Tibial artery (tissue), 4 donors: ENCODE measurements at regions not wholly inside any gene's neighbourhood (a gene's known extent, or its start where the extent isn't known, plus 50 kb on each side); places are given as distances from the start of the nearest gene placed in this dataset.
"Not testable (repeated sequence)": the region's sequence is repeated elsewhere in the genome, so short reads cannot be mapped to it uniquely, and the experiment has no call there.

Experiments used
- DNase-seq, 2 donors: peaks; one replicate each; pipeline ENCODE4 v3.0.0-alpha.2; 2019
- H3K27ac ChIP-seq, 2 donors: fragments of 200-600 bp; sonication (generic) in 1 of 2; 1 replicate in 1 of 2; 2 replicates in 1 of 2; pipeline ENCODE4 v1.5.1; 2018 to 2019; ENCODE audit warnings: mild to moderate bottlenecking in 1 of 2
- H3K27me3 ChIP-seq, 2 donors: fragments of 200-600 bp; sonication (generic) in 1 of 2; one replicate each; pipeline versions ENCODE4 v1.5.1 to v1.6.0; 2016 to 2019
- H3K36me3 ChIP-seq, 3 donors: fragments of 200-600 bp; sonication (generic) in 2 of 3; one replicate each; pipeline ENCODE4 v1.5.1; 2016 to 2019; ENCODE audit warnings: mild to moderate bottlenecking in 2 of 3
- H3K4me1 ChIP-seq, 4 donors: fragments of 200-600 bp; sonication (generic) in 2 of 4; 1 replicate in 3 of 4; 2 replicates in 1 of 4; pipeline ENCODE4 v1.5.1; 2016 to 2019
- H3K4me3 ChIP-seq, 2 donors: fragments of 200-600 bp; sonication (generic) in 1 of 2; 1 replicate in 1 of 2; 2 replicates in 1 of 2; pipeline ENCODE4 v1.5.1; 2018 to 2019; ENCODE audit warnings: mild to moderate bottlenecking in 2 of 2
- H3K9me3 ChIP-seq, 3 donors: fragments of 200-600 bp; sonication (generic) in 1 of 3; one replicate each; pipeline ENCODE4 v1.5.1; 2016 to 2019
- CTCF ChIP-seq, 2 experiments: fragments of 200-600 bp in 1 of 2; fragments of 450-650 bp in 1 of 2; IDR thresholded peaks; one replicate each; pipeline ENCODE4 v1.5.1; 2017 to 2019; ENCODE audit warnings: antibody characterized with exemption in 2 of 2, mild to moderate bottlenecking in 1 of 2, moderate library complexity in 1 of 2
- intact Hi-C: fragments of 100-400 bp; cut with DNase I; formaldehyde crosslinking; loops from one replicate; pipeline ENCODE4 v1.15.0; 2023; ENCODE audit warnings: low total_unique reads

- Histone ChIP-seq H3K9me3 (no peaks in the 10 kb centered on the region), H3K4me1 (peaks cover 0 to 16% (median 5%) of the 10 kb centered on the region in 4 donors), H3K27ac (no peak overlapping the region), H3K4me3 (no peak overlapping the region), H3K27me3 (no peaks in the 10 kb centered on the region), H3K36me3 (no peaks in the 10 kb centered on the region)
- DNase-seq = no peak
- intact Hi-C loops = loop anchor here (10.0 kb wide), 1 partner anchor 223 kb away; no protein-coding TSS in a partner anchor
- TF ChIP-seq CTCF (IDR thresholded peaks at IDR 0.05) = no peak
Measured at GRCh38 chr3:102002056-102002455, 152.7 kb downstream of the NFKBIZ start.

GRCh38 chr3:102004561-102004960 is 155.2 kb downstream of the NFKBIZ start:
- Histone ChIP-seq H3K4me3 (no peak overlapping the region), H3K4me1 (peaks cover 0 to 15% (median 7%) of the 10 kb centered on the region in 4 donors), H3K27ac (no peak overlapping the region), H3K27me3 (no peaks in the 10 kb centered on the region), H3K9me3 (no peaks in the 10 kb centered on the region), H3K36me3 (no peaks in the 10 kb centered on the region)
- intact Hi-C loops = loop anchor here (10.0 kb wide), 1 partner anchor 220 kb away; no protein-coding TSS in a partner anchor
- TF ChIP-seq CTCF (IDR thresholded peaks at IDR 0.05) = no peak
- no peak for DNase-seq

- H3K27me3 ChIP-seq = no peaks in the 10 kb centered on the region
- no peak for DNase-seq
- no peaks in the 10 kb centered on the region for H3K36me3 ChIP-seq
- H3K27ac ChIP-seq = no peak overlapping the region
- no peak overlapping the region for H3K4me3 ChIP-seq
- intact Hi-C loops = loop anchor here (10.0 kb wide), 1 partner anchor 219 kb away; no protein-coding TSS in a partner anchor
- no peak for TF ChIP-seq CTCF (IDR thresholded peaks at IDR 0.05)
- peaks cover 0 to 15% (median 7%) of the 10 kb centered on the region in 4 donors for H3K4me1 ChIP-seq
- H3K9me3 ChIP-seq = no peaks in the 10 kb centered on the region
Measured at GRCh38 chr3:102005551-102005950, 156.2 kb downstream of the NFKBIZ start.

- Histone ChIP-seq H3K27me3 (no peaks in the 10 kb centered on the region), H3K9me3 (no peaks in the 10 kb centered on the region), H3K4me1 (peaks cover 0 to 15% (median 7%) of the 10 kb centered on the region in 4 donors), H3K4me3 (no peak overlapping the region), H3K27ac (peak overlapping the region; percentile 46 to 73), H3K36me3 (no peaks in the 10 kb centered on the region)
- intact Hi-C loops = loop anchor here (10.0 kb wide), 1 partner anchor 218 kb away; no protein-coding TSS in a partner anchor
- no peak for TF ChIP-seq CTCF (IDR thresholded peaks at IDR 0.05)
- DNase-seq = peak; percentile 51 to 72
Measured at GRCh38 chr3:102006812-102007485, 157.6 kb downstream of the NFKBIZ start.

GRCh38 chr3:102008436-102008835 is 159.1 kb downstream of the NFKBIZ start:
- H3K27me3 ChIP-seq, H3K9me3 ChIP-seq, DNase-seq, H3K27ac ChIP-seq, H3K4me3 ChIP-seq, H3K36me3 ChIP-seq: not testable (repeated sequence)
- intact Hi-C loops = loop anchor here (10.0 kb wide), 1 partner anchor 216 kb away; no protein-coding TSS in a partner anchor
- H3K4me1 ChIP-seq = peaks cover 0 to 15% (median 7%) of the 10 kb centered on the region in 4 donors

- no peaks in the 10 kb centered on the region for H3K9me3 ChIP-seq
- H3K4me3 ChIP-seq = no peak overlapping the region
- H3K4me1 ChIP-seq = no peaks in the 10 kb centered on the region
- intact Hi-C loops = no loop called here
- no peak for DNase-seq
- H3K27ac ChIP-seq = no peak overlapping the region
- TF ChIP-seq CTCF (IDR thresholded peaks at IDR 0.05) = no peak
- no peaks in the 10 kb centered on the region for H3K36me3 ChIP-seq
- no peaks in the 10 kb centered on the region for H3K27me3 ChIP-seq
Measured at GRCh38 chr3:102016417-102016816, 167.1 kb downstream of the NFKBIZ start.
